PC-3 (cell line): ENCODE measurements at regions not wholly inside any gene's neighbourhood (a gene's known extent, or its start where the extent isn't known, plus 50 kb on each side); places are given as distances from the start of the nearest gene placed in this dataset.

Source experiments
- EZH2 ChIP-seq: fragments of 300-600 bp; sonication (generic); IDR thresholded peaks from one replicate; pipeline ENCODE4 v1.6.1; 2017; ENCODE audit warnings: antibody characterized with exemption, mild to moderate bottlenecking, low read length; ENCODE audit not compliant: unreplicated experiment
- TF ChIP-seq, protein P1 (sequence below): fragments of 300-600 bp; sonication (generic); conservative IDR thresholded peaks from 2 replicates; pipeline ENCODE4 v1.5.1; 2017; ENCODE audit warnings: antibody characterized with exemption, low read depth, mild to moderate bottlenecking, low read length

DNA sequence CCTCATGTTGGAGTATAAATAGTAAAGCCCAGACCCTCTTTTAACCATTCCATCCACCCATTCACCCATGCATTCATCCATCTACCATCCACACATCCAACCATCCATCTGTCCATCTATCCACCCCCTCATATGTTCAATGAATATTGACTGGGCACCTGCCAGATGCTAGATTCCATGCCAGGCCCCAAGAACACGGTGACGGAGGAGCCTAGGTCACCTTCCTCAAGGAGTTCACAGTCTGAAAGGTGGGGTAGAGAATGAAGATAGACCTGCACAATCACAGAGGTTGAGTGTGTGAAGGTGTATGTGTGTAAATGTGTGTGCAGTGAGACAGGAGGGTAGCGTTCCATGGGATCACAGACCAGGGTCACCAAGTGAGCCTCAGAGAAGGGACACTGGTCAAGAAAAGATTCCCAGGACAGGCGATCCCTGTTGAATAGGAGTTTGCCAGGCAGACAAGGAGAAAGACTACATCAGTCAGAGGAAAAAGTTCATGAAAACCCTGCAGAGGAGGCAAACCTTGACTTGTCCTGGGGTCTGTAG is 287.2 kb downstream of the CYP26B1 start:
- TF ChIP-seq, protein P1, sequence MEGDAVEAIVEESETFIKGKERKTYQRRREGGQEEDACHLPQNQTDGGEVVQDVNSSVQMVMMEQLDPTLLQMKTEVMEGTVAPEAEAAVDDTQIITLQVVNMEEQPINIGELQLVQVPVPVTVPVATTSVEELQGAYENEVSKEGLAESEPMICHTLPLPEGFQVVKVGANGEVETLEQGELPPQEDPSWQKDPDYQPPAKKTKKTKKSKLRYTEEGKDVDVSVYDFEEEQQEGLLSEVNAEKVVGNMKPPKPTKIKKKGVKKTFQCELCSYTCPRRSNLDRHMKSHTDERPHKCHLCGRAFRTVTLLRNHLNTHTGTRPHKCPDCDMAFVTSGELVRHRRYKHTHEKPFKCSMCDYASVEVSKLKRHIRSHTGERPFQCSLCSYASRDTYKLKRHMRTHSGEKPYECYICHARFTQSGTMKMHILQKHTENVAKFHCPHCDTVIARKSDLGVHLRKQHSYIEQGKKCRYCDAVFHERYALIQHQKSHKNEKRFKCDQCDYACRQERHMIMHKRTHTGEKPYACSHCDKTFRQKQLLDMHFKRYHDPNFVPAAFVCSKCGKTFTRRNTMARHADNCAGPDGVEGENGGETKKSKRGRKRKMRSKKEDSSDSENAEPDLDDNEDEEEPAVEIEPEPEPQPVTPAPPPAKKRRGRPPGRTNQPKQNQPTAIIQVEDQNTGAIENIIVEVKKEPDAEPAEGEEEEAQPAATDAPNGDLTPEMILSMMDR, result no peak
- no peak for TF ChIP-seq EZH2
